ENCODE measurements at regions not wholly inside any gene's neighbourhood (a gene's known extent, or its start where the extent isn't known, plus 50 kb on each side); places are given as distances from the start of the nearest gene placed in this dataset.

GRCh38 chr1:234899730-234900072 is 228.9 kb downstream of the TOMM20 start:
- ChIA-PET POLR2A (no interaction called here), CTCF (no interaction called here), RAD21 (ENCODE audit: low non-redundant PET in 1 of 2, low total read pairs in 2 of 2, uncharacterized antibody in 2 of 2, unreplicated experiment in 2 of 2) (no interaction called here)
- TF ChIP-seq ATF3 (IDR thresholded peaks at IDR 0.05) (no peak), SIN3A (IDR thresholded peaks at IDR 0.05; ENCODE audit: low read depth) (no peak), ELF1 (IDR thresholded peaks at IDR 0.05; ENCODE audit: borderline replicate concordance, low read depth) (no peak), ZBTB33 (IDR thresholded peaks at IDR 0.05; ENCODE audit: extremely low read depth, insufficient replicate concordance, low read length) (no peak), JUND (IDR thresholded peaks at IDR 0.05) (no peak), MAX (IDR thresholded peaks at IDR 0.05) (no peak), ZNF274 (IDR thresholded peaks at IDR 0.05; ENCODE audit: low read depth, low read length) (no peak), POLR2A (IDR thresholded peaks at IDR 0.05; ENCODE audit: borderline replicate concordance, extremely low read depth, insufficient read depth, insufficient read length) (no peak), SRF (IDR thresholded peaks at IDR 0.05; ENCODE audit: low read depth) (no peak), TCF7L2 (IDR thresholded peaks at IDR 0.05; ENCODE audit: borderline replicate concordance, extremely low read depth, insufficient read depth, insufficient read length) (no peak)
- H3K4me3 ChIP-seq (replicated peaks in 1 of 2; ENCODE audit: low read depth in 1 of 2, low read length in 2 of 2) = no peak overlapping the region
- no peak overlapping the region for H2AFZ ChIP-seq (ENCODE audit: low read depth, low read length, poor library complexity, severe bottlenecking)
- H3K9me3 ChIP-seq (ENCODE audit: control insufficient read depth in 1 of 2, insufficient read depth in 1 of 2, low read depth in 1 of 2, low read length in 2 of 2) = no peaks in the 10 kb centered on the region
- intact Hi-C loops (cut with micrococcal nuclease) = no loop called here
- no peaks in the 10 kb centered on the region for H3K9me2 ChIP-seq (ENCODE audit: insufficient read depth)
- no peak overlapping the region for H3K9ac ChIP-seq (ENCODE audit: low read length)
- H3K4me1 ChIP-seq (ENCODE audit: control insufficient read depth in 1 of 2, insufficient read depth in 2 of 2, low read length in 2 of 2) = peaks cover 0 to 6% of the 10 kb centered on the region in 2 experiments; a peak in 2 of 4 replicates
- H3K27me3 ChIP-seq (ENCODE audit: insufficient read depth, low read length) = no peaks in the 10 kb centered on the region
- H3K36me3 ChIP-seq (ENCODE audit: control insufficient read depth in 1 of 2, insufficient read depth in 2 of 2, low read length in 2 of 2) = no peaks in the 10 kb centered on the region
- no TSS peak for BruUV-seq (replicated peaks)
- no peak overlapping the region for H3K4me2 ChIP-seq (ENCODE audit: low read length)
- no peaks in the 10 kb centered on the region for H4K20me1 ChIP-seq (ENCODE audit: insufficient read depth)
- H3K27ac ChIP-seq (ENCODE audit: low read depth, low read length) = no peak overlapping the region
- DNase-seq (ENCODE audit: low read depth, low spot score) (no peak), ATAC-seq (no peak)
- no peaks in the 10 kb centered on the region for H3K79me2 ChIP-seq (ENCODE audit: insufficient read depth, low read length)
